ENCODE measurements at regions not wholly inside any gene's neighbourhood (a gene's known extent, or its start where the extent isn't known, plus 50 kb on each side); places are given as distances from the start of the nearest gene placed in this dataset.

GRCh38 chr3:110711130-110711832 is 360.3 kb upstream of the NECTIN3 start:
- no peak for DNase-seq

- DNase-seq, result no peak
Observed at GRCh38 chr3:110711851-110712516, 359.6 kb upstream of the NECTIN3 start.

GRCh38 chr3:110727056-110727455 is 344.6 kb upstream of the NECTIN3 start:
- no peak for DNase-seq

GRCh38 chr3:110731148-110731547 is 340.5 kb upstream of the NECTIN3 start:
- no peak for DNase-seq

GRCh38 chr3:110732420-110732819 is 339.2 kb upstream of the NECTIN3 start:
- DNase-seq, result no peak

- DNase-seq, result no peak
Observed at GRCh38 chr3:110733045-110733444, 338.6 kb upstream of the NECTIN3 start.

- no peak for DNase-seq
Observed at GRCh38 chr3:110734524-110734923, 337.1 kb upstream of the NECTIN3 start.

GRCh38 chr3:110736332-110736731 is 335.3 kb upstream of the NECTIN3 start:
- peak; percentile 2 to 49 (median 12) for DNase-seq

GRCh38 chr3:110738531-110738930 is 333.1 kb upstream of the NECTIN3 start:
- no peak for DNase-seq

- no peak for DNase-seq
Observed at GRCh38 chr3:110741891-110742290, 329.7 kb upstream of the NECTIN3 start.

GRCh38 chr3:110743202-110743601 is 328.4 kb upstream of the NECTIN3 start:
- DNase-seq, result no peak

GRCh38 chr3:110743984-110744383 is 327.6 kb upstream of the NECTIN3 start:
- DNase-seq, result no peak

GRCh38 chr3:110744723-110745122 is 326.9 kb upstream of the NECTIN3 start:
- no peak for DNase-seq

- no peak for DNase-seq
Observed at GRCh38 chr3:110749006-110749405, 322.6 kb upstream of the NECTIN3 start.

GRCh38 chr3:110750201-110750600 is 321.4 kb upstream of the NECTIN3 start:
- DNase-seq, result no peak

GRCh38 chr3:110752307-110752706 is 319.3 kb upstream of the NECTIN3 start:
- DNase-seq, result no peak

- no peak for DNase-seq
Observed at GRCh38 chr3:110753516-110753915, 318.1 kb upstream of the NECTIN3 start.

GRCh38 chr3:110754212-110754916 is 317.3 kb upstream of the NECTIN3 start:
- DNase-seq, result no peak

GRCh38 chr3:110755345-110755744 is 316.3 kb upstream of the NECTIN3 start:
- no peak for DNase-seq

- no peak for DNase-seq
Observed at GRCh38 chr3:110756705-110757104, 314.9 kb upstream of the NECTIN3 start.

- no peak for DNase-seq
Observed at GRCh38 chr3:110758208-110758607, 313.4 kb upstream of the NECTIN3 start.

GRCh38 chr3:110767156-110767555 is 304.5 kb upstream of the NECTIN3 start:
- no peak for DNase-seq

- DNase-seq, result no peak
Observed at GRCh38 chr3:110767838-110768237, 303.8 kb upstream of the NECTIN3 start.

Data from suppressor macrophage (primary cell).